Kidney (tissue), 13 donors: ENCODE measurements at regions not wholly inside any gene's neighbourhood (a gene's known extent, or its start where the extent isn't known, plus 50 kb on each side); places are given as distances from the start of the nearest gene placed in this dataset.

Experiments
- DNase-seq, 5 donors: peaks; one replicate each; pipeline ENCODE4 v3.0.0-alpha.2; 2013 to 2020
- FAIRE-seq: peaks from 2 replicates; lab custom pipeline; 2012; peaks lifted over from hg19 to GRCh38; lab: Jason Lieb, UNC
- H3K27ac ChIP-seq, 2 donors: one replicate each; pipeline ENCODE4 v1.7.0; 2013; ENCODE audit warnings: low read depth in 2 of 2, low read length in 2 of 2, inconsistent platforms in 1 of 2
- H3K27me3 ChIP-seq: one replicate; pipeline ENCODE4 v1.7.1; 2013; ENCODE audit warnings: low read length, inconsistent platforms; ENCODE audit not compliant: control insufficient read depth, insufficient read depth
- H3K36me3 ChIP-seq, 3 donors: one replicate each; pipeline versions ENCODE4 v1.7.0 to v1.7.1; 2013; ENCODE audit warnings: low read length in 3 of 3, control low read depth in 1 of 3, inconsistent platforms in 1 of 3; ENCODE audit not compliant: insufficient read depth in 3 of 3, control insufficient read depth in 2 of 3
- H3K4me1 ChIP-seq, 3 donors: one replicate each; pipeline versions ENCODE4 v1.7.0 to v1.7.1; 2013; ENCODE audit warnings: low read length in 3 of 3, inconsistent platforms in 1 of 3, low read depth in 1 of 3; ENCODE audit not compliant: control insufficient read depth in 2 of 3, insufficient read depth in 2 of 3
- H3K4me3 ChIP-seq, 3 donors: one replicate each; pipeline versions ENCODE4 v1.7.0 to v1.8.1; 2013; ENCODE audit warnings: low read length in 3 of 3, control low read depth in 1 of 3, inconsistent platforms in 1 of 3
- H3K9ac ChIP-seq, 3 donors: one replicate each; pipeline versions ENCODE4 v1.7.0 to v1.7.1; 2013; ENCODE audit warnings: low read length in 3 of 3, control low read depth in 1 of 3, inconsistent platforms in 1 of 3
- H3K9me3 ChIP-seq, 3 donors: one replicate each; pipeline versions ENCODE4 v1.7.0 to v1.7.1; 2013; ENCODE audit warnings: low read length in 3 of 3, control low read depth in 1 of 3, inconsistent platforms in 1 of 3; ENCODE audit not compliant: control insufficient read depth in 2 of 3, insufficient read depth in 1 of 3
- intact Hi-C: fragments of 100-400 bp; cut with DNase I; formaldehyde crosslinking; loops from one replicate; pipeline ENCODE4 v1.11.1; 2022
- TF ChIP-seq, protein P1 (sequence below): IDR thresholded peaks from 3 replicates; pipeline ENCODE4 v1.5.1; 2012; ENCODE audit warnings: mild to moderate bottlenecking, moderate library complexity, borderline replicate concordance; ENCODE audit not compliant: insufficient read depth; ENCODE audit errors: extremely low read depth
- donor health status: control.
- donor health status: control.
- donor health status: control.
- donor health status: control.
- donor health status: control.
- donor health status: DM: yes; HTN: yes; CAD: no.
- donor health status: Normal renal cell carcinoma (clear cell type).

DNA sequence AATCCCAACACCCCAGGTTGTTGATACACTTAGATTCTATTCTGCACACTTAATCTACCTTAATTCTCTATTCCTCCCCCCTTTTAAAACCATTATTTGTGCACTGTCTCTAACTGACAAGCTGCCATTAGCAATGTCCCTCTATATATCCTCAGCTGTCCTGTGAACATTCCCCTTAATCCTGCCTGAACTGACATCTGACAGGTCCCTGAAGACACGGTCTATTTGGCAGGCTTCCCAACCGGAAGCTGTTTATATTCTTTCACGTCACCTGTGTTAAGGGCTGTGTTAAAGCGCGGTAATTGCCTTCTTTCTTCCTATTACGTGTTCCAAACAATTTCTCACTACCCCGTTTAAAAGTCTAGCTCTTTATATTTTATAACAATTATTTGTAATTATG, 277.3 kb downstream of the CDH9 start:
- no peak for FAIRE-seq
- no peaks in the 10 kb centered on the region for H3K27me3 ChIP-seq
- H3K9me3 ChIP-seq = no peaks in the 10 kb centered on the region
- H3K27ac ChIP-seq = no peak overlapping the region
- H3K9ac ChIP-seq = no peak overlapping the region
- H3K4me3 ChIP-seq = no peak overlapping the region
- H3K36me3 ChIP-seq = no peaks in the 10 kb centered on the region
- DNase-seq = peak in 2 of 5 donors; percentile 16 to 26
- H3K4me1 ChIP-seq = no peaks in the 10 kb centered on the region
- intact Hi-C loops = no loop called here
- TF ChIP-seq, protein P1, sequence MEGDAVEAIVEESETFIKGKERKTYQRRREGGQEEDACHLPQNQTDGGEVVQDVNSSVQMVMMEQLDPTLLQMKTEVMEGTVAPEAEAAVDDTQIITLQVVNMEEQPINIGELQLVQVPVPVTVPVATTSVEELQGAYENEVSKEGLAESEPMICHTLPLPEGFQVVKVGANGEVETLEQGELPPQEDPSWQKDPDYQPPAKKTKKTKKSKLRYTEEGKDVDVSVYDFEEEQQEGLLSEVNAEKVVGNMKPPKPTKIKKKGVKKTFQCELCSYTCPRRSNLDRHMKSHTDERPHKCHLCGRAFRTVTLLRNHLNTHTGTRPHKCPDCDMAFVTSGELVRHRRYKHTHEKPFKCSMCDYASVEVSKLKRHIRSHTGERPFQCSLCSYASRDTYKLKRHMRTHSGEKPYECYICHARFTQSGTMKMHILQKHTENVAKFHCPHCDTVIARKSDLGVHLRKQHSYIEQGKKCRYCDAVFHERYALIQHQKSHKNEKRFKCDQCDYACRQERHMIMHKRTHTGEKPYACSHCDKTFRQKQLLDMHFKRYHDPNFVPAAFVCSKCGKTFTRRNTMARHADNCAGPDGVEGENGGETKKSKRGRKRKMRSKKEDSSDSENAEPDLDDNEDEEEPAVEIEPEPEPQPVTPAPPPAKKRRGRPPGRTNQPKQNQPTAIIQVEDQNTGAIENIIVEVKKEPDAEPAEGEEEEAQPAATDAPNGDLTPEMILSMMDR = no peak

DNA sequence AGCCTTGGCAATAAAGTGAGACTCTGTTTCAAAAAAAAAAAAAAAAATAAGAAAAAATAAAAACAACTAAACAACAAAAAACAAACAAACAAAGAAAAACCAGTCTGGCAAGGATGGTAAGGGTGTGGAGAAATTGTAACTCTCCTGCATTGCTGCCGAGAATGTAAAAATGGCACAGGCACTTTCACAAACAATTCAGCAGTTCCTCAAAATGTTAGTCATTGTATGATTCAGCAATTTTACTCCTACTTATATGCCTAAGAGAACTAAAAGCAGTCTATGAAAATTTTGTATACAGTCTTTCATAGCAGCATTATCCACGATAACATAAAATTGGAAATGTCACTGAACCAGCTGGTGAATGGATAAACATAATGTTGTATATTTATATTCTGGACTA, 280.4 kb downstream of the CDH9 start:
- FAIRE-seq = no peak
- TF ChIP-seq, protein P1 = no peak
- Histone ChIP-seq H3K27ac (no peak overlapping the region), H3K4me3 (no peak overlapping the region), H3K27me3 (no peaks in the 10 kb centered on the region), H3K9me3 (no peaks in the 10 kb centered on the region), H3K9ac (no peak overlapping the region), H3K36me3 (no peaks in the 10 kb centered on the region), H3K4me1 (no peaks in the 10 kb centered on the region)
- intact Hi-C loops = no loop called here
- DNase-seq = no peak

DNA sequence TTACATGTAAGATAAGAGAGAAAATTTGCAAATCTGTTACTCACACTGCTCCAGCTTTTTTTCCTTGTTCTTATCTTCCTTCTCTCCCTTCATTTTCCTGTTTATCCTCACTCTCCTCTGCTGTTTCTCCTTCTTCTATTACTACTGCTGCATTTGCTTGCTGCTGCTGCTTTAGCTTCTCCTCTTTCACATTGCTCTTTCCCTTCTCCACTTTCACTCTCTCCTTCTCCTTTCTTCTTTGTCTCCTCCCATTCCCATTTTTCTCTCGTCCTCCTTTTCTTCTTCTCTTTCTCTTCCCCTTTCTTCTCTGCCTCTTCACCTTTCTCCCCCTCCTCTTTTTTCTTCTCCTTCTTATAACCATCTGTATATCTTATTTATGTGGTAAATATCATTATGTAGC, 288.6 kb downstream of the CDH9 start:
- DNase-seq (no peak), FAIRE-seq (no peak)
- Histone ChIP-seq H3K4me1 (no peaks in the 10 kb centered on the region), H3K36me3 (no peaks in the 10 kb centered on the region), H3K9ac (no peak overlapping the region), H3K4me3 (no peak overlapping the region), H3K27ac (no peak overlapping the region), H3K27me3 (no peaks in the 10 kb centered on the region), H3K9me3 (no peaks in the 10 kb centered on the region)
- TF ChIP-seq, protein P1 = no peak
- intact Hi-C loops = no loop called here

DNA sequence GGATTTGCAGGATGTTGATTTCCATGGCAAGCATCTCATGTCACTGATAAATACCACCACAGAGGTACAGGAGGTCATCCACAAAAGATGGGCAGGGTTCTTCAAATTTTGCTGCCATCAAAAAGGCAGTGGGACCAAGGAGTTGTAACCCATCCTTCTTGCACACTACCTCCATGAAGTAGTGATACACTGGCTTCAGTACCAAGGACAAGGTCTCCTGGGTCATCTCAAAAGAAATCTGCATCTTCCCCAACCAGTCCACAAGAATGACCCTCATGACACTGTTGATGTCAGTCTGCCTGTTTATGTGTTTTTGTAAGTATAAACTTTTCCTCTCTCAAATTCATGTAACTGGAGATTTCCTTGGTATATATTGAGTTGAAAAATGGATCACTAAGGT, 298.2 kb downstream of the CDH9 start:
- TF ChIP-seq, protein P1 = no peak
- intact Hi-C loops = no loop called here
- no peak overlapping the region for H3K9ac ChIP-seq
- no peaks in the 10 kb centered on the region for H3K27me3 ChIP-seq
- FAIRE-seq (no peak), DNase-seq (no peak)
- no peaks in the 10 kb centered on the region for H3K36me3 ChIP-seq
- no peak overlapping the region for H3K27ac ChIP-seq
- no peaks in the 10 kb centered on the region for H3K4me1 ChIP-seq
- H3K9me3 ChIP-seq = no peaks in the 10 kb centered on the region
- no peak overlapping the region for H3K4me3 ChIP-seq
